ENCODE measurements at regions not wholly inside any gene's neighbourhood (a gene's known extent, or its start where the extent isn't known, plus 50 kb on each side); places are given as distances from the start of the nearest gene placed in this dataset.
A peak's percentile ranks its signal among the peaks of the same experiment; 100 is the strongest.

DNA sequence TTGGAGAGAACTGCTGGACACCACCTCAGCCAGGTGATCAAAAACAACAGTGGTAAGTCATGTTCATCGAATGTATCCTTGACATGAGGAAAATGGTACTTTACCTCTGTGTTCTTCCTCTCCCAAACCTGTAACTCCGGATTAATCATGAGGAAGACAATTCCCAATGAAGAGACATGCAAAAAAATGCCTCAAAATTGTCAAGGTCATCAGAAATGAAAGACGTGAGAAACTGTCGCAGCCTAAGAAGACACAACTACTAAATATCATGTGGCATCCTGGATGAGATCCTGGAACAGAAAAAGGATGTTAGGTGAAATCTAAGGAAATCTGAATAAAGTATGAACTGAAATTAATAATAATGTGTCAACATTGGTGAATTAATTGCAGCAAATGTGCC, 178.4 kb downstream of the LACC1 start:
- no peak for DNase-seq

DNA sequence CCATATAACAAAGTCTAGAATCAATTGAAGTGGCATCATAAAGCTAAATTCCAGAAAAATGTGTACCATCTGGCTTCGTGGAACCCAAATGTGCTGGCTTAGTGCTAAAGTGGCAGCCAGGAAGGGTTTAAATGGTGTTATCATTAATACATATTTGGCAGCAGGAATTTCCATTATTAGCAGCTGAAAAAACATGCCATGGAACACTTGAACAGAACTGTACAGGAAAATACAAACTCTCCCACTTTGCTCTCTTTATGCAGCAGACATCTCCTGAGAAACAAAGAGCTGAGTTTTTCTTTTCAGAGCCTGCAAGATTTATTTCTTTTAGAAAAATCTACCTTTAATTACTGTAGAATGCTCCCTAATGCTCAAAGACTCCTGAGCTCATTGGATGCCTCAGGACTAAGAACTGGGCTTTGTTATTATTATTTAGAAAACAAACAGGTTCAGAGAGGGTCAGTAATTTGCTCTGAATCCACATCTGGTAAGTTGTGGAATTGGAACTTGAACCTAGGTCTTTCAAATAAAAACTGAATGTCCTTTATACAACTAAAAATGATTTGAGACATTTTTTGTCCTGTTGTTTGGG, 179.0 kb downstream of the LACC1 start:
- peak; percentile 50 for DNase-seq

DNA sequence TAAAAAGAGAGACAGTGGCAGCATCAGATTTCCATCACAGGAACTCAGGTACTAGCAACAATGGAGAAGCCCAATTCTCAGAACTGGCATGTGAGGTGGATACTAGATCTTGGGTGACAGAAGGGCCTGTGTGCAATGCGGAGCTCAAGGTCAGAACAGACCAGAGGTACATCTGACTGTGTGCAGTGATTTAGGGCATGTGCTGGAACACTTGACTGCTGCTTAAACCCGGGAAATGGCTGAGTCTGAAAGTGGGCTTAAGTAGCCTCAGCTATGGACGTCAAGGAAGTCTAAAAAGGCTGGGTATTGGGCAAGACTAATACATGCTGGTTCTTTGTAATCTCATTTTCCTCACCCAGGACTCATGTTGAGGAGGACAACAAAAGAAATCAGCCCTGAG, 182.2 kb downstream of the LACC1 start:
- no peak for DNase-seq

DNA sequence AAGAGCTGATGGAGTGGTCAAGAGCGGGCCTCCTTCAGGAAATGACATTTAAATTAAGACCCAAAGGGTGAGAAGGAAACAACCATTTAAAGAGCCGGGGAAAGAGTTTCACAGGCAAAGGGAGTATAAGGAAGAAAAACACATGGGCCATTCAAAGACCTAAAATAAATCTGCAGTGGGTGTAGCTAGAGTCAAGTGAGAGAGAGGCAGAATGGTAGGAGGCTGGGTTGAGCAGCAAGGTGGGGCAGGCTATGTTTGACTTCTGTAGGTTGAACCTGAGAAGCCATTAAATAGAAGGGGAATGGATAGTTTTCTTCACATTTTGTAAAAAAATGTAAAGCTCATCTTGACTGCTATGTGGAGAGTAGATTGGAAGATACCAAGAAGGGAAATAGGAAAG, 183.8 kb downstream of the LACC1 start:
- DNase-seq = no peak

DNA sequence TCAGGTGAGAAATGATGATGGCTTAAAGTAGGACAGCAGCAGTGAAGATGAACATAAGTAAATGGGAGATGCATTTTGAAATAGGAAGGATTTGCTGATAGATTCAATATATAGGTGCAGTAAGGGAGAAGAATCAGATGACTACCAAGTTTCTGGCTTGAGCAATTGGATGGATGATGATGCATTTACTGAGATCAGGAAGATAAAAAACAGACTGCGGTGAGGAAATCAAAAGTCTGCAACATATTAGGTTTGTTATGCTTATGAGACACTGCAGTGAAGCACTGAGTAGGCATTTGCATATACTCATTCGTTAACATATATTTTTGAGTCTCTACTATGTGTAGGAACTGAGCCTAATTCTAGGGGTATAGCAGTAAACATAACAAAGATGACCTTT, 184.2 kb downstream of the LACC1 start:
- no peak for DNase-seq

DNA sequence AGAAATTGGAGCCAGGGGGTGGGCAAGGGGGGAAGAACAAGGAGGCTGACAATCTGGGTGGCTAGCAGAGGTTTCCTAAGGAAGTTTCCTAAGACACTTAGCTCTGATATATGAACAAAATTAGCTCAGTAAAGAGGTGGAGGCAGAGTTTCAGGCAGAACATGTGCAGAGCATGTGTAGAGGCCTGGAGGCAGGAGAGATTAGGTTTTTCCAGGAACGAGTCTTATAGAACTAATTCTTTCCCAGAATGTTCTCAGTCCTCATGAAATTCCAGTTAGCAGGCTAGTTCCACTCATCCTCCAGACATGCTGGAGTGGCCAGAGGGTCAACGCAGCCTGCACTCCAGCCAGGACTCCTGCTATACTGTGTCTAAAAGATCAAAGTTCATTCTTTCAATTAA, 184.7 kb downstream of the LACC1 start:
- no peak for DNase-seq

DNA sequence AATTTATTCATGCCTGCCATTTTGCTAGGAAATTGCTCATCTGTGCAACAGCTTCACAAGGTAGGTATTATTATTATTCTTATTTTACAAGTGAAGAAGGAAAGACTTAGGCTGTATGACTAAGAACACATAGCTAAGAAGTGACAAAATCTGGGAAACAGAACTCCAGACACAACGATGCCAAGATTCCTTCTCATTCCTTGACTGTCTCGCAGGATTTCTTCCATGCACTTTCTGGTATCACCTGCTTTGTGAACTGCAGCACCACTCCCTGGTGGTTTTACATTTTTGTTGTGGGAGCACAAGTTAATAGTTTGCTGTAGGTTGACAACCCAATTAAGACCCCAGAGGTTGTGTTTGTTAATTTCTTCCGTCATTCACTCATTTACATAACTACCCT, 188.5 kb downstream of the LACC1 start:
- DNase-seq = no peak

DNA sequence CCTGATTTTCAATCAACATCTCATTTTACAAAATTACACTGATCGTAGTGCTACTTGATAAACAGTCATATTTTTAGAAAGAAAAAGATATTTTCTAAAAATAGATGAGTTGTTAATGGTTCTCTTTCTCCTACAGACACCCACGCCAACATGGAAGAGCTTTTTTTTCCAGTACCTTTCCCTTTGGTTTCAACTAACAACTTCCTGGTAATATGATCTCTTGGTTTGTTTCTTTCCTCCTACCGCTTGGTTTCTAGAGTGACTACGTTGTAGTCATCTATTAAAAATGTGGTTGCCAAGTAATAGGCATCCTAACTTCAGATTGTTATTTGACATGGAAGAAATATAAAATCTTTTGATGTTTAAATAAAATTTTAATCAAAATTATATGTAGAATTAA, 189.0 kb downstream of the LACC1 start:
- no peak for DNase-seq

DNA sequence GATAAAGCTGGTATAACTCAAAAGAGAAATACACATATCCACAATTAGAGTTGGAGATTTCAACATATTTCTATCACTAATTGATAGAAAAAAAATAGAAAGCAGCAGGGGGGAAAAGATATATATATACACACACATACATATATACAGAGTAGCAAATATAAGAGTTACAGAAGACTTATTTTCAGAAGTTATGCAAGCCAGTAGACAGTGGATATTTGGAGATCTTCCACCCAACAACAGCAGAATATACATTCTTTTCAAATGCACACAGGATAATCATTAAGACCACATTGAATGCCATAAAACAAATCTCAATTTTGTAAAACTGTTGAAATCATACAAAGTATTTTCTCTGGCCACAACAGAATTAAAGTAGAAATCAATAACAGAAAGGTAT, 192.8 kb downstream of the LACC1 start:
- no peak for DNase-seq

DNA sequence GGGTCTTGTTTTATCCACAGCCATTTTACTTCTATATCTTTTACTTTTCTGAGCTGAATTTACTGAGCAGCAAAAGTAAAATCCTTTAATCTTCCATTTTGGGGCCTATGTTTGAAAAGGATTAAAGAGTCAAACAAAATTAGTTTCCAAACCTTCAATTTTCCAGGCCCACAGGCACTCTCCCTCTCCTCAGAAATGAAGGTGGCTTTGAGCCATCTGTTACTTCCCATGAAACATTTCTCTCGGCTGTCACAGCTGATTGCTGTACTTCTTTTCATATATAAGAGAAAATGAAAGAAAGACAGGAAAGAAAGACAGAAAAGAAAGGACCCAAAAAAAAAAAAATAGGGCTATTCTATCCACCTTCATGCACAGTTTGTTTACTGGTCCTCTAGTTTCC, 194.9 kb downstream of the LACC1 start:
- no peak for DNase-seq

DNA sequence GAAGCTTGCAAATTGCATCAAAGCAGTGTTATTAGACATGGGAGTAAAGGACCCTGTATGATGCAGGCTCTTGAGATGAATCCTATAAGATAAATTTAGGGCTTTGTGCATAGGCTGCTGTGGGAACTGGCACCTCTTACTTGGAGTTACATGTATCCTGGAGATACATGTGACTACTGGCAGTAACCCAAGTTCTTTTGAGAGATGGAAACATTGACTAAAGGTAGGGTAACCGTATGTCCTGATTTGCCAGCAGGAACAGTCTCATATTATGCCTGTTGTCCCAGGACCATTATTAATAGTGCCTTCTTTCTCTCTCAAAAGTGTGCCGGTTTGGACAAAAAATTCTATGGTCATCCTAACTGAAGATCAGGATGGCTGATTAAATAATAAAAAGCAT, 195.4 kb downstream of the LACC1 start:
- DNase-seq = no peak

DNA sequence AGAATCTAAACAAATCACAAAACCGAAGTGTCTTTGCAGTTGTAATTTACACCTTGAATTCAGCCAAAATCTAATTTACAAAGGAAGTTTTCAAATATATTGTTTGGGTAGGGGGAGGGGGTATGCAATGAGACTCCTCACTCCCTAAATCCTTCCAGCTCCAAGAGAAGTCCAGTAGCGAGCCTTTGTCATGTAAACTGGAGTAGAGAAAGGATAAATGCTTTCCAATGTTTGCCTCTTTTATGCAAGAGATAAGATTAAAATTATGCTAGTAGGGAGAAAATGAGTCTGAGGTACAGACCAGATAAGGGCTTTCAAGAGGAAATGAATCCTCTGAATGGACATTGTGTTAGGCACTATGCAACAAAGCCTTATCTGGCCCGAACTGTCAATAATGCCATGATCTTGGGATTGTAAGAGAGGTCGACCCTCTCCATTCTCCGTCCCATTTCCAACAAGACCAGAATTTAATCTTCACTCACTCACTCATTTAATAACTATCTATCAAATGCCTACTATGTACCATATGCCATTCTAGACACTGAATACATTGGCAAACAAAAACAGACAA, 199.2 kb downstream of the LACC1 start:
- DNase-seq = no peak

DNA sequence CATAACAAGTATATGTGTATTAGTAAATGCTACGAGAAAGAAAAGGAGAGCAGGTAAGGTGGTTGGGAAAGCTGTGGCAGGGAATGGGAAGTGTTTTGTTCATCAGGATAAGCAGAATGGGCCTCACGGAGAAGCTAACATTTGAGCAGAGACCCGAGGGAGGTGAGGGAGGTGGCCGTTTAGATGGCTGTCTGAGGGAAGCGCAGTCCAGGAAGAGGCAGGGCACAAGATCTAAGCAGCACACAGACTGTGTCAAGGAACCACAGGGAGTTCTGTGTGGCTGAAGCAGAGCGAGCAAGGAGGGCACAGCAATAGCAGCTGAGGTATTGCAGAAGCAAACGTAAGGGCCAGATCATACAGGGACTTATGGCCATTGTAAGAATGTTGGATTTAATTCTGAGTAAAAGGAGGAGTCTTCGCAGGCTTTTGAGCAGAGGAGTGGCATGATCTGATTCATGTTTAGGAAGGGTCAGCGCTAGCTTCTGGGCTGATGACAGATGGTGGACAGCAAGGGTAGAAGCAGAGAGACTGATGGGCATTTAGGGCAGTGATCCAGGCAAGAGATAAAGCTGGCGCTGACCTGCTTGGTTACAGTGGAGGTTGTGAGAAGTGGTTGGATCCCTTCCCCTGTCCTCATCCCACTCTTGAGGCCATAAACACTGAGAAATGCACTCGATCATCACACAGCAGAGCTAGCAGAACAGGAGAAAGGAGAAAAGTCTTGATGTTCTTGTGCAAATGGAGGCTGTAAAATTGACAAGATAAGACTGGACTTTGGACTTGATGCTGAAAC, 199.9 kb downstream of the LACC1 start:
- DNase-seq = no peak

DNA sequence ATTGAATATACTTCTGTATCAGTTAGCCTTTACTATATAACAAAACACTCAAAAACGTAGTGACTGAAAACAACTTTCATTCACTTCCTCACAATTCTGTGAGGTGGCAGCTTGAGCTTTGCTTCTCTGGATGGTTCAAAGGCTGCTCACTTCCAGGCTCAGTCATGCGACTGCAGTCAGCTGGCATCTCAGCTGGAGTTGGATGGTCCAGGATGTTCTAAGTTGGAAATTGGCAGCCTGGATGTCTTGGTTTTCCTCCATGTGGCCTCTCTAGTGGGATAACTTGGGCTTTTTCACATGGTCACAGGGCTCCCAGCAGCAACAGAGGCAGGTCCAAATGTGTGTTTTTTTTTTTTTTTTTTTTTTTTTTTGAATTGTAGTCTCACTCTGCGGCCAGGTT, 204.4 kb downstream of the LACC1 start:
- DNase-seq = no peak

DNA sequence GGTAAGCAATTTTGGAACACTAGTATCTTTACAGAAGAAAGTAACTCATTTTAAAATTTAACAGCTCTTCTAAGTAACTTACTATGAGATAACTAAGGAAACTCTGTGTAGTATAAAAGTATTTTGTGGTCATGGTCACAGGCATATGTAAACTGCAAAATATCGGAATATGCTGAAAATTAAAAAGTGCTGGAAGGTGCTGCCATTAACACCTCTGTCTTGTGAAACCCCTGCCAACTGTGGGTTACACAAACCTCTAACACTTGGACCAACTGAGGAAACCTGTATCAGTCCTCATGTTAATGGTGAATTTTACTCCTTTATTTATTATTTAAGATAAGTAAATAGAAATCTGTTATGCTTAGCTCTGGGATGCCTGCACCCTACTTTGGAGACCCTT, 206.7 kb downstream of the LACC1 start:
- no peak for DNase-seq

DNA sequence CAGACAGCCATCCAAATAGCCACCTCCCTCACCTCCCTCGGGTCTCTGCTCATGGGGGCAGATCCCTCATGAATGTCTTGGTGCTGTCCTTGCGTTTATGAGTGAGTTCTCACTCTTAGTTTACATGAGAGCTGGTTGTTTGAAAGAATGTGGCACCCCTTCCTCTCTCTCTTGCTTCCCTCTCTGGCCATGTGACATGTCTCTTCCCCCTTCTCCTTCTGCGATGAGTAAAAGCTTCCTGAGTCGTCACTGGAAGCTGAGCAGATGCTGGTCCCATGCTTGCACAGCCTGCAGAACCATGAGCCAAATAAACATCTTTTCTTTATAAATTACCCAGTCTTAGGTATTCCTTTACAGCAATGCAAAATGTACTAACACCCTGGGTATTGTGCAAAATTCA, 208.7 kb downstream of the LACC1 start:
- DNase-seq = no peak

DNA sequence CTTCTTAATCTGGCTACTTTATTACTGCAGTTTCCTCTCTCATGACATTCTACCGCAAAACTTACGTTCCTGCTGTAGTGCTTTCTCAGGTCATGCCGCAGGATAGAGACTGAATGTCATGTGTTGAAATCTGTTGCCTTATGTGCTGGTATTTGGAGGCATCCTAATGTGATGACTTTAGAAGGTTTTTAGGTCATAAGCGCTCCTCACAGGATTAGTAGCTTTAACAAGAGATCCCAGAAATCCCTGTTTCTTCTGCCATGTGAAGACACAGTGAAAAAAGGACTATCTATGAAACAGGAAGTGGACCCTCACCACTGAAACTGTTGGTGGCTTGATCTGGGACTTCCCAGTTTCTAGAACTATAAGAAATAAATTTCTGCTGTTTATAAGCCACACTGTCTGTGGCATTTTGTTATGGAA, 209.3 kb downstream of the LACC1 start:
- DNase-seq = no peak

DNA sequence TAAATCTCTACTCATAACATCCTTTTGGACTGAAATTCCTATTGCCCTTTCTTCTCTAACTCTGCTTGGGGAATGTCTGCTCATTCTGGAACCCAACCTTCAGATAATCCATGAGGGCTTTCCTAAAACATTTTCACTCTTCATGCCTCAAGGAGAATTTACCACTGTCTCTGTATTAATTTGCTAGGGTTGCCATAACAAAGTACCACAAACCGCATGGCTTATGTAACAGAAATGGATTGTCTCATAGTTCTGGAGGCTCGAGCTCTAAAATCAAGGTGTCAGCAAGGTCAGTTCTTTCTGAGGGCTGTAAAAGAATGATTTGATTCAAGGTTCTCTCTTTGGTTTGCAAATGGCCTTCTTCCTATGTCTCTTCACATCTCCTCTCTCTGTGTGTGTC, 209.7 kb downstream of the LACC1 start:
- DNase-seq = no peak

DNA sequence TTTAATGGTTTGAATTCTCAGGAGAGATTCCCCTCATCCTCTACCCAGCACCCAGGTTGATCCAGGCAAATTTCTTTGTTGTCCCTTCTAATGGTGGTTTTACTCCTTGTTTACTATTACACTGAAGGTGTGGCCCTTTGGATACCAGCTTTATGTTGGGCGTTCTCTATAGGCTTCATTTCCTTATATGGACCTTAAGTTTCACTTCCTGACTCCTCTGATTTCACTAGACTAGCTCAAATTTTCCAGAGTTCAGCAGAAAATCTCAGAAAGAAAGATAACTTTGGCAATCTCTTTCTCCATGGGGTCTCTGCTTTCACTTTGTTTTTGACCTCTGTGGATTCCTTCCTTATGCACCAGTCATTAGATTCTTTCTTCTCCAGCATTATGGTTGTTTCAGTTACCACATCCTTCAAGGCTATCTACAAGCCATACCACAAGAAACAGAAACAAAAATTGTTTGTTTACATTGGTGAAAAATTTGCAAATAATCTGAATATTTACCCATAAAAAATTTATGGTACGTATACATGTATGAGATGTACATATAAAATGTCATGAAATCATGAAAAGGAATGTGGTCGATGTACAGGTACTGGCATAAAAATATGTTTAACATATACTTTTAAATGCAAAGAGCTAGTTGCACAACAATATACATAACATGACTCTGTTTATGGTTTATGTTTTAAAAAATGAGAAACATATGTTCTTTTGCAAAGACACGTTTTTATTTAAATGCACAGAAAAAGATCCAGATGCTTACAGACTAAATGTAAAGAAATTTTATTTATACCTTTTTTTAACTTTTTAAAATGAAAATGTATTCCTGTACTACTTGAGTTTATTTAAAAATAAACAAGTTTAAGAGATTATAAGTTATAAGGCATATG, 212.6 kb downstream of the LACC1 start:
- no peak for DNase-seq

DNA sequence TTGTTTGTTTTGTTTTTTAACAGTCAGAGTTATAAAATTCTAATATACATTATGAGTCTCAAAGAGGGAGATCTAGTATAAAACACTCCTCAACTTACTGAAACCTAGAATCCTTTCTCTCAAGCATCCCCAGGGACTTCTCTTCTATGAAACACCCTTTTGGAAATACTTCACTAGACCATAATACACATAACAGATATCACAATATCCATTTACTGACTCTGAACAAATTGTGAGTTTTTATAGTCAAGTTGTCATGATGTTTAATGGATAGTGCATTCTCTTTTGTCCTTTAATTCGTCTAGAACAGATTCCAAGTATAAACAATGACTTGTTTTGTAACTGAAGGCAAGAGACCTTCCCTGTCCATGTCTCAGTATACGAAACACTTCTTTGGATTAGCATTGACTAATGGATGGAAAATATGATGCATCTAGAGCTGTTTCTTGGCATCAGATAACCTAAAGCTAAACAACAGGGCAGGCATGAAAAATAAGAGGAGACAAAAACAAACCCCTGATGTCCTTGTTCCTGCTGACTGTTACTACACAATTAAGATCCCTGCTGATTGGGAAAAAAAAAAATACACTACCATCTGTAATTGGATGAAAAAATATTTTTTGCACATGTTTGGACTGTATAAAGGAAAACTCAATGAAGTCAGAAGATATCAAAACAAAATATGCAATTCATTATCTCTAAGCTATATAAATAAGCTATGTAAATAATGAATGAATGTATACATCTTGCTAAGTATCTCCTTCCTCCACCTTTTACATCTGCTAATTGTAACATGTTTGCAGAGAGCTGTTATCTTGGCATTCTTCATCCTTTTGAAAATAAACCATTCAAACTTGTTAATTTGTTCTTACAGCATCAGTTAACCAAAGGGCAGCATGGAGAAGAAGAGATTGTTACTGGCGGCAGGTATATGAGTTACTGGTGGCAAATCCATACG, 214.2 kb downstream of the LACC1 start:
- DNase-seq = peak; percentile 60

DNA sequence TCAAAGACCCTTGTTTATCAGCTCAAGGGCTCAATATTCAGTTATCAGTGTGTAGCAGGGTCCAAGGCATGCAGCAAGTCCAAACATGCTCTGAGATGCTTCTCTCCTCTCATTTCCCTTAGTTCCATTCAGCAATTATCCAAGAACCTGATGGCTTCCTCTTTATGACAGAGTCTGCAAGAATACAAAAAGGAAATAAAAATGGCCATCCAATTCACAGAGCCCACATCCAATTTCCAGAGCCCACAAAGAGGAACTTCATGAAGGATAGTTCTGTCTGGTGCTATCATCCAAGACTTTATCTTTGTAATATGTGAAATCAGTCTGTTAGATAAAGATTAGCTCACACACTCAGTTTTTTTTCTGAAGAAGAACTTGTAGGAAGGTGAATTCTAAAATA, 217.2 kb downstream of the LACC1 start:
- DNase-seq = no peak

DNA sequence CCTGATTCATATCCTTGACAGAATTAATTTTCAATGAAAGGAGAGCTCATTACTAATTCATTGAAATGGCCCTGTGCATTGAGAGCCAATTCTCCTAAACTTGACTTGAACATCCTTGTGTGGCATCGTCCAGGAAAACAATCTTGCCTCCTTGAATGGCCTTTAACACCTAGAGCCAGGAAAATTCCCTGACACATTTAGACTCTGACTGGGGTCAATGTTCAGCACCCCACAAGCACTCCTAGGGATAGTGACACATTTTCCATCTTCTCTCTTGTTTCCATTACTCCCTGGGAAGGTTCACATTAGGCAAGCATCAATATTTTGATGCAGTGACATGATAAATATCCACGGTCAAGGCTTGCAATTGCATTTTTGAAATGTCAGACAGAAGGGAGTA, 218.9 kb downstream of the LACC1 start:
- DNase-seq = no peak
